ENCODE measurements at regions not wholly inside any gene's neighbourhood (a gene's known extent, or its start where the extent isn't known, plus 50 kb on each side); places are given as distances from the start of the nearest gene placed in this dataset.
"Not testable (repeated sequence)": the region's sequence is repeated elsewhere in the genome, so short reads cannot be mapped to it uniquely, and the experiment has no call there.

DNA sequence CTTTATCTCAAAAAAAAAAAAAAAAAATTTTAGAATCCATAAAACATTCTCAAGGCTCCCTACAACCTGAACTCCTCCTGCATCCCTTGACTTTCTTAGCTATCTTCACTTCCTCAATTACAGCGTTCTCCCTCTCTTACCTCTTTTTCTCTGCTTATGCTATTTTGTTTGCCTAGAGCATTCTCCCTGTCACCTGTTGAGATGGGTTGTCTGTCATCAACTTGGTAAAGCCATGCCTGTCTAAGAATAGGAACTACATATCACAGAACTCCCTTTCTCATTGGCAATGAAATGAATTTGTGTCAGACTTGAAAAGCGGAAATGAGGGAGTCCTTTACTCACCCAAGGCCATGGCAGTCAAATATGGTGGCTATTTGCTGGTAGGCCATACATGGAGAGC lies 129.6 kb upstream of the CACHD1 start:
- in situ Hi-C loops (cut with HindIII; ENCODE audit: low sequenced_read_pairs), result no loop called here
- DNase-seq (ENCODE audit: low read depth, low spot score), result no peak
- H3K4me3 ChIP-seq (ENCODE audit: low read depth, low read length), result no peak overlapping the region
- TF ChIP-seq, protein P1, sequence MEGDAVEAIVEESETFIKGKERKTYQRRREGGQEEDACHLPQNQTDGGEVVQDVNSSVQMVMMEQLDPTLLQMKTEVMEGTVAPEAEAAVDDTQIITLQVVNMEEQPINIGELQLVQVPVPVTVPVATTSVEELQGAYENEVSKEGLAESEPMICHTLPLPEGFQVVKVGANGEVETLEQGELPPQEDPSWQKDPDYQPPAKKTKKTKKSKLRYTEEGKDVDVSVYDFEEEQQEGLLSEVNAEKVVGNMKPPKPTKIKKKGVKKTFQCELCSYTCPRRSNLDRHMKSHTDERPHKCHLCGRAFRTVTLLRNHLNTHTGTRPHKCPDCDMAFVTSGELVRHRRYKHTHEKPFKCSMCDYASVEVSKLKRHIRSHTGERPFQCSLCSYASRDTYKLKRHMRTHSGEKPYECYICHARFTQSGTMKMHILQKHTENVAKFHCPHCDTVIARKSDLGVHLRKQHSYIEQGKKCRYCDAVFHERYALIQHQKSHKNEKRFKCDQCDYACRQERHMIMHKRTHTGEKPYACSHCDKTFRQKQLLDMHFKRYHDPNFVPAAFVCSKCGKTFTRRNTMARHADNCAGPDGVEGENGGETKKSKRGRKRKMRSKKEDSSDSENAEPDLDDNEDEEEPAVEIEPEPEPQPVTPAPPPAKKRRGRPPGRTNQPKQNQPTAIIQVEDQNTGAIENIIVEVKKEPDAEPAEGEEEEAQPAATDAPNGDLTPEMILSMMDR (IDR thresholded peaks at IDR 0.05; ENCODE audit: low read depth, low read length), result no peak

- TF ChIP-seq, protein P1 (IDR thresholded peaks at IDR 0.05; ENCODE audit: low read depth, low read length), result no peak
- in situ Hi-C loops (cut with HindIII; ENCODE audit: low sequenced_read_pairs), result no loop called here
- peak; percentile 29 for DNase-seq (ENCODE audit: low read depth, low spot score)
- no peak overlapping the region for H3K4me3 ChIP-seq (ENCODE audit: low read depth, low read length)
Observed at GRCh38 chr1:64343105-64343822, 126.7 kb upstream of the CACHD1 start.

DNA sequence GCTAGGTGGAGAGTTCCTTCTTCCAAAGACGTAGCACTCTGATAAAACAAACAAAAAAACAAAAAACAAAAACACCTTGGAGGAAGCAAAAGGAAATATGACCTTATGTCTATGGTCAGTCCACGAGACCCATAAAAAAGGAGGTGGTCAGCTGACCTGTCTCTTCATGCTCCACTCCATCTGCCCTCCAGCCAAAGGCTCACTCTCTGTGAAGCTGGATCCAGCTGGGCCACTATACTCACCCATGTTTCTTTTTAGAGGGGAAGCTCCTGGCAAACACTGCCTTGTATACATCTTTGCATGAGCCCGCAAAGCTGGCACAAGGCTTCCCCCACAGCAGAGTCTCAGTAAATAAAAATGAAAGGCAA lies 126.1 kb upstream of the CACHD1 start:
- in situ Hi-C loops (cut with HindIII; ENCODE audit: low sequenced_read_pairs), result no loop called here
- H3K4me3 ChIP-seq (ENCODE audit: low read depth, low read length), result no peak overlapping the region
- TF ChIP-seq, protein P1 (IDR thresholded peaks at IDR 0.05; ENCODE audit: low read depth, low read length), result no peak
- DNase-seq (ENCODE audit: low read depth, low spot score), result no peak

GRCh38 chr1:64348270-64348960 lies 121.5 kb upstream of the CACHD1 start:
- in situ Hi-C loops (cut with HindIII; ENCODE audit: low sequenced_read_pairs), result no loop called here
- H3K4me3 ChIP-seq (ENCODE audit: low read depth, low read length), result no peak overlapping the region
- DNase-seq (ENCODE audit: low read depth, low spot score), result no peak
- TF ChIP-seq, protein P1 (IDR thresholded peaks at IDR 0.05; ENCODE audit: low read depth, low read length), result no peak

- in situ Hi-C loops (cut with HindIII; ENCODE audit: low sequenced_read_pairs), result no loop called here
- TF ChIP-seq, protein P1 (IDR thresholded peaks at IDR 0.05; ENCODE audit: low read depth, low read length), result no peak
- no peak overlapping the region for H3K4me3 ChIP-seq (ENCODE audit: low read depth, low read length)
- DNase-seq (ENCODE audit: low read depth, low spot score), result no peak
Observed at GRCh38 chr1:64348961-64349648, 120.8 kb upstream of the CACHD1 start.

DNA sequence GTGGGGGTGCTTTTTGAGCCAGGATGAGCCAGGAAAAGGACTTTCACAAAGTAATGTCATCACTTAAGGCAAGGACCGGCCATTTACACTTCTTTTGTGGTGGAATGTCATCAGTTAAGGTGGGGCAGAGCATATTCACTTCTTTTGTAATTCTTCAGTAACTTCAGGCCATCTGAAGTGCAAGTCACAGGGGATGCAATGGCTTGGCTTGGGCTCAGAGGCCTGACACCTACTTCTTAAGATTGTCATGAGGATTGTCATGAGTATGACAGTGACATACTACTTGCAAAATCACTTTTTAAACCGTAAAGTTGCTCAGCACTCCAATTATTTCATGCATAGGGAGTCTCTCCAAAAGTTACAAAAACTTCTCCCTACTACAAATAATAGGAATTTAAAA lies 114.4 kb upstream of the CACHD1 start:
- H3K4me3 ChIP-seq (ENCODE audit: low read depth, low read length); in situ Hi-C loops (cut with HindIII; ENCODE audit: low sequenced_read_pairs); DNase-seq (ENCODE audit: low read depth, low spot score): not testable (repeated sequence)

Measured in astrocyte of the spinal cord (primary cell).